SH-SY5Y (cell line): ENCODE measurements at regions not wholly inside any gene's neighbourhood (a gene's known extent, or its start where the extent isn't known, plus 50 kb on each side); places are given as distances from the start of the nearest gene placed in this dataset.

ENCODE experiments used
- GATA2 ChIP-seq: IDR thresholded peaks from 2 replicates; pipeline ENCODE4 v1.6.1; 2011; ENCODE audit warnings: mild to moderate bottlenecking, low read depth, low read length
- GATA3 ChIP-seq: IDR thresholded peaks from 2 replicates; pipeline ENCODE4 v1.6.1; 2011; ENCODE audit warnings: low read depth, mild to moderate bottlenecking, low read length, moderate library complexity

DNA sequence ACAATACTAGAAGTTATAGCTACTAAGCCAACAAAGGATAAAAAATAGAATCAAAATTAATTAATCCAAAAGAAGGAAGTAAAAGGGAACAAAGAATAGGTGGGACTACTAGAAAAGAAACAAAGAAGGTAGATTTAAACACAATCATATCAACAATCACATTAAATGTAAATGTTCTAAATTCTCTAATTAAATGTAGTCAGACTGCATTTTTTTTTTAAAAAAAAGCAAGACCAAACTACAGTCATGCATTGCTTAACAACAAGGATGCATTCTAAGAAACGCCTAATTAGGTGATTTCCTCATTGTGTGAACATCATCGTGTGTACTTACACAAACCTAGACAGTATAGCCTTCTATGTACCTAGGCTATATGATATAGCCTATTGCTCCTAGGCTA is 59.7 kb upstream of the ADAM23 start:
- TF ChIP-seq GATA2 (no peak), GATA3 (no peak)
